HG03064 (cell line): ENCODE measurements at regions not wholly inside any gene's neighbourhood (a gene's known extent, or its start where the extent isn't known, plus 50 kb on each side); places are given as distances from the start of the nearest gene placed in this dataset.
"Not testable (repeated sequence)": the region's sequence is repeated elsewhere in the genome, so short reads cannot be mapped to it uniquely, and the experiment has no call there.

ENCODE experiments used
- ATAC-seq: cut with Tn5 transposase; IDR thresholded peaks from one replicate; pipeline ENCODE4 v1.9.1; 2021; ENCODE audit warnings: low read depth; ENCODE audit not compliant: unreplicated experiment

DNA sequence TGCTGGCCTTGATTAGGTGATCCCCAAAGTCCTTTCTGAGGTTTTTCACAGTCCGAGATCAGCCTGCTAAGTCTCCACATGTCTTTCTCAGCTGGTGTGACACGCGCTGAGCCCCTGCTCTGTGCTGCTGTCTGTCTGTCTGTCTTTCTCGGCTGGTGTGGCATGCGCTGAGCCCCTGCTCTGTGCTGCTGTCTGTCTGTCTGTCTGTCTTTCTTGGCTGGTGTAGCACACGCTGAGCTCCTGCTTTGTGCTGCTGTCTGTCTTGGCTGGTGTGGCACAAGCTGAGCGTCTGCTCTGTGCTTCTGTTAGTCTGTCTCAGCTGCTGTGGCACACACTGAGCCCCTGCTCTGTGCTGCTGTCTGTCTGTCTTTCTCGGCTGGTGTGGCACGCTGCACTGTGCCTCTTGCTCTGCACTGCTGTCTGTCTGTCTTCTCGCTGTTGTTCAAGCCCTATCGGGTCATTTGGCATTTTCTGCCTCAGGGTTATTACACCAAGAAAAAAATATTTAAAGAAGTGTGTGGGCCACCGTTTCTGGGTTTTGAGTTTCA, 217.3 kb upstream of the SHH start:
- no peak for ATAC-seq

DNA sequence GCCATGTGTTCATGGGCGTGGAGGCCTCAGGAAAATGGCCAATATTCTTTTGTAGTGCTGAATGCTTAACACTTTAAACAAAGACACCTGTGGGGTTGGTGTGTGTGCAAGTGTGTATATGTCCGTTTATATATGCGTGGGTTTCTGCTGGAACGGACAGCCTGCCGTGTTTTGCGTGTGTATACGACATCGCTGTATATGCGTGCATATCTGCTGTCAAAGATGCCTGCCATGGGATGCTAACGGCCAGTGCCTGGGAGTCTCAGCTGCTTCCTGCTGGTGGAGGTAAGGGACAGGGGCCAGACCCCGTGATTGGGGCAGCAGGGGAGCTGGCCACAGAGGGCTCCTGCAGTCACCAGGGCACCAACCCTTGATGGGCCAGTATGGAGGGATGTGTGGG, 216.3 kb upstream of the SHH start:
- ATAC-seq = no peak

DNA sequence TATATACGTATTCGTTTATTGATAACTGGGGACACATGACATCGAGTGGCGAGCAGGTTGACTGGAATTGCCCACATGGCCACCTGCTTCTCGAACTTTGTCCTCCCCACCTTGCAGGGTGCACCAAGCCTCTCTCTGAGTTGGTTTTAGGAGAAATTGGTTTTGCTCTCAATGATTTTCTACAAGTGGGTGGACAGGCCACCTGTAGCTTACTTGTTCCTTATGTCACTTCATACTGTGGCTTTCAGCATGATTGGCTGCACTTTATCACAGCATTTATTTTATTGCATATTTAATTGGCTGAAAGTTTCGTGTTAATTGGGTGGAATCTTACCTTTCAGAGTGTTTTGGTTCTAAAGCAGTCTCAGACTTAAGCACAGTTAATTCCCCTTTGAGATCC, 215.6 kb upstream of the SHH start:
- no peak for ATAC-seq

DNA sequence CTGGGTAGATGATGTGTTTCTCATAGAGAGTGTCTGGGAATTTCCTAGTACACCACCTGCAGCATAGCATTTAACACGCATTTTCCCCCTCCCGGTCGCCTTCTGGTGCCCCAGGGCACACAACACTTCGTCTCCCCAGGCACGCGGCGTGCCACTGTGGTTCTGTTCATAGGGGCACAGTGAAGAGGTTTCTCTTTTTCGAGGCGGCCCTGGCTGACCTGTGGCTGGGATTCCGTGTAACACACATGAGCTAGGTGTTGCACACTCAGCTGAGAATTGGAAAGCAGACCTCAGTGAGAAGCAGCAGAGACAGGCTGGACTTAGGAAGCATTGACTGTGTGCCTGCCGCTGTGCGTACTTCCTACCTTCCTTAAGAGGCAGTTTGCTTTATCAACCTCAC, 214.3 kb upstream of the SHH start:
- ATAC-seq = no peak

DNA sequence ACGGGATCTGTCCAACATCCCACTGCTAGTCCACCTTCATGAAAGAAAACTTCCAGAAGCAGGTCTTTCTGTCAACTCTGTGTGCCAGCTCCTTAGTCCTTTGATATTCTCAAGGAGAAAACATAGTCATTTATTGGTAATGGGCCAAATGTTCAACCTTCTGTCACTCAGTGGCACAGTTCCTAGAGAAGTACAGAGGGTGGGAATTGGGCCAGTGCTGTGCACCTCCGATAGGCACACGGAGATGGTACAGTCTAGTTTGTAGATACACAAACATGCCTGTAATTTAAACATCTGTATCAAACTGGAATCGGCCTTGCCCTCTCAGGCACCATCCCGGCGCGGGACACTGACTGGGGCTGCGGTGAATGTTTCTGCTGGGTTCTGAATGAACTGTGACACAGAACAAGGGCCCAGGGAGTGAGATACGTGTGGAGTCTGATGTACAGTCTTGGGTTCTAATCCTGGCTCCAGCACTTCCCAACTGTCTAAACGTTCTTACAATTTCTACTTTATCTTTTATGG, 213.9 kb upstream of the SHH start:
- ATAC-seq = no peak

DNA sequence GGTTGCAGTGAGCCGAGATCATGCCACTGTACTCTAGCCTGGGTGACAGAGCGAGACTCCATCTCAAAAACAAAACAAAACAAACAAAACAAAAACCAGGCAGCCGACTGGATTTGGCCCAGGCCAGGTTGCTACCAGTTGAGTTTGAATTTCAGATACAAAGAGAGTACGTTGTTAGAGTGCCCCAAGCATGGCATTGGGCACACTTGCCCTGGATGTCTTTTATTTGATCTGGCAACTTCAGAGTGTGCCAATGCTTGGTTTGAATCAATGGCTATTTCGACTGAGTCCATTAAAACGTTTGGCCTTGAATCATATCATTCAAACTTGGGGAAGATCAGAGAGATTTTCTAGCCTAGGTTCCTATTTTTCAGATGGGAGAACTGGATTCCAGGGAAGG, 213.4 kb upstream of the SHH start:
- no peak for ATAC-seq

DNA sequence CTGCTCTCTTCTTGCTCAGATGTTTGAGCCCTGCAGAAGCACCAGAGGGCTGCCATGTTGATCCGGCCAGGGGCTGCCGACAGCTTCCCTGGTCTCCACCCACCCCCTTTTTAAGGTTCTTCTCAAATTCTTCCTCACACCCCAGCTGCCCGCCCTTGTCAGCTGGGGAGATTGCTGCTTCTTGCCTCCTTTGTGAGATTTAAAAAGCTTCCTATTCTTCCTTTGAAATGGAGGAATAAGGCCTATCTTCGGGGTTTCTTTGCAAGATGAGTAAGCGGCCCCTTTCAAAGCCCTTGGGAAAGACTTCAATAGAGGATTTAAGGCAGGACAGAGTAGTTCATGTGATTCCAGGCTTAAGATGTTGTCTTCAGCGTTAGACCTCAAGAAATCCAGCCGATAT, 211.9 kb upstream of the SHH start:
- ATAC-seq = no peak

DNA sequence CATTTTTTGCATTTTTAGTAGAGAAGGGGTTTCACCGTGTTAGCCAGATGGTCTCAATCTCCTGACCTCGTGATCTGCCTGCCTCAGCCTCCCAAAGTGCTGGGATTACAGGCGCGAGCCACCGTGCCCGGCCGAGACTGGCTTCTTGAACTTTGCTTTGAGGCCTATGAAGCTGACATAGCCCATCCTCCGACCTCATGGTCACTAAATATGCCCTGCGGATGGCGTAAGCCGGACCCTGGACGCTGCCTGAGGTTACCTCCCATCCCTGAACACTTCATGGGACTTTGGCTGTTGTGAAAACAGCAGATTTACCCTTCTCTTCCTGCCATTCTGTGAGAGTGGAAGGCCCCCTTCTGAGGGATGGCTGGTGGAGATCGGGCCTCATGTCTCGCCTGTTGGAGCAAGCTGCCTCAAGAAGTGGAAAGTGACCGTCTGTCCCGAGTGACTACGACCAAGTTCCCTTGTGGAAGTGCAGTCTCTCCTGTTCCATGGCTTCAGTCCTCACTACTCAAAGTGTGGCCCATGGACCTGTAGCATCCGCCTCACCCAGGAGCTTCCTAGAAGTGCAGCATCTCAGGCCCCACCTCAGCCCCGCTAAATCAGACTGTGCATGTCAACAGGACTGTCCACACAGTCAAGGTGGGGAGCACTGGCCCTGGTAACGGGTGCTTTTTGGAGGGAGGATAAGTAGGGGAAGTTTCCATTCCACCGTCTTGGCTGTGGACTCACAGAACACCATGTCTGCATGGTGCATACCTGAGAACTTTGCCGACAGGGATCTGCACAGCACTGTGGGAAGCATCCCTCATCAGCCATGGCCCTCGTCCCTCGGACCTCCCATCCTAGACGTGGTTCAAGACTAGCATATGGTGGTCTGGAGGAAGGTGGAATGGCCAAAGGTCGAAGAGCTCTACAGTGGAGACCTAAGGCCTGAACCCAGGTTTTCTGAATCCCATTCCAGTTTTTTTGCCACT, 210.5 kb upstream of the SHH start:
- ATAC-seq = no peak

DNA sequence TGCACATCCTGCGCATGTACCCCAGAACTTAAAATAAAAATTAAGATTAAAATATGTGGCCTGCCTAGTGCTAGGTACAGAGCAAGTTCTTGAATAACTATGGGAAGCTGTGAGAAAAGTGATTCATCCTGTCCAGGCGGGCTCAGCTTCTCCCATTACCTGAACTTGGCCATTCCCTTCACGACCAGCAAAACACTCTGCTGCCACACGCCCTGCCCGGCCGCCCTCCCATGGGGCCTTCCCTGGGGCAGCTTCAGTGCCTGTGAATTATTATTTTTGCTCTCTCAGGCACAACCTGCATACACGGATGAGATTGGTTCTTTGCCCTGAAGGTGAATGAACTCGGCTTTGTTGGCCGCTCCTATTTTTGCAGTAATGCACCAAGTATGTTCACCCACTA, 209.2 kb upstream of the SHH start:
- no peak for ATAC-seq

DNA sequence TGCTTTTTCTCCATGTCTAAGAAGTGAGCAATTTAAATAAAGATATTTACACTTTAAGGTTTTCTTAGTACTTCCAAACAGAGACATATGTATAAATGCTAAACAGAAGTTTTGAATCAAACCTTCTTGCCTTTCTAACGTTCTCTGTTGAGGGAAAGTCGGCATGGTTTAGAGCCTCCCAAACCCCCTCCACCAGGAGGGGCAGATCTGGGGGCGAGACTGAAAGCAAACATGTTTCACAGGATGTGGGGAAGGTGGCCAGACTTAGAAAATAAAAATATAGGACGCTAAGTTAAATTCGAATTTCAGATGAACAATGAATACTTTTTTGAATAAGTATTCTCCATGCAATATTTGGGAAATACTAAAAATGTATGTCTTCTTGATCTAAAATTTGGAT, 208.3 kb upstream of the SHH start:
- ATAC-seq = no peak

DNA sequence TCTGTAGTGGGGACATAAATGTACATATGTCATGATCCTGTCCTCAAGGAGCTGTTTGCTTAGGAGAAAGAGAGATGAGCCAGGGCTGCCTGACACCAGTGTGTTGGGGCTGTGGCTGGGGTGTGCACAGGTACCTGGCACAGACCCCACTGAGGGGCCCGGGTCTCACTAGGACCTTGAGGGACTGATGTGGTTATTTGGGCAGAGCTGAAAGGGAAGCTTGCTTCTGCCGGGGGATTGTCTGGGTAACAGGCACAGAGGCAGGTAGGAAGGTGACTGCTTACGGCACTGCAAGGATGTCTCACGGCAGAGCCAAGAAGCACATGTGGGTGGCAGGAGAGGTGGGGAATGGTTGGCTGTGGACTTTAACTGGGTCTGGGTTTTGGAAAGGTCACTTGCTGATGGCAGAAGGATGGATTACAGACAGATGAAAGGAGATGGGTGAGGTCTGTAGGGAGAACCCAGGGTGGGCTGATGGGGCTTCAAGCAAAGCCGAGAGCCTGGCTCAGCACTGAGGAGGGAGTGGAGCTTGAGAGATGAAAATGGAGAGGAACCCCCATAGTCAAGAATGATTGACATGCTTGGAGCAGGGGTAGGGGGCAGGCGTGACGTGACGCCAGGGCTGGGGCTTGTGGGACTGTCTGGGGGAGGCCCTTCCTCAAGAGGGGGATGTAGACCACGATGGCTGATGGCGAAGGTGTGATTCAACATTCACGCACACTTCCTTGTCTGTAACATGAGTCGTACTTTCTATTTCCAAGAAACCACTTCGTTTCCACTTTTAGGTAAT, 207.7 kb upstream of the SHH start:
- no peak for ATAC-seq

DNA sequence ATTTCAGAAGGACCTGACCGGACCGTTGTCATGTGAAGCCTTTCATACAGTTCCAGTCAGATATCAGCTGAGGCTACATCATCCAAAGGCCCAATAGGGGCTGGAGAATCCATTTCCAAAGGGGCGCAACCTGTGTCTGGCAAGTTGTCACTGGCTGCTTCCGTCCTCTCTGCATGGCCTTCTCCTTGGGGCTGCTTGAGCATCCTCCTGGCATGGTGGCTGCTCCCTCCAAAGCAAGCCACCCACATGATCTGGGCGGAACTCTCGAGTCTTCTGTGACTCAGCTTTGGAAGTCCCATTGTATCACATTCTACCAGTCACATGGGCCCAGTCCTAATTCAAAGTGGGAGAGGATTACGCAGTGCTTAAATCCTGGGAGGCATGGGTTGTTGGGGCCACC, 207.0 kb upstream of the SHH start:
- no peak for ATAC-seq

DNA sequence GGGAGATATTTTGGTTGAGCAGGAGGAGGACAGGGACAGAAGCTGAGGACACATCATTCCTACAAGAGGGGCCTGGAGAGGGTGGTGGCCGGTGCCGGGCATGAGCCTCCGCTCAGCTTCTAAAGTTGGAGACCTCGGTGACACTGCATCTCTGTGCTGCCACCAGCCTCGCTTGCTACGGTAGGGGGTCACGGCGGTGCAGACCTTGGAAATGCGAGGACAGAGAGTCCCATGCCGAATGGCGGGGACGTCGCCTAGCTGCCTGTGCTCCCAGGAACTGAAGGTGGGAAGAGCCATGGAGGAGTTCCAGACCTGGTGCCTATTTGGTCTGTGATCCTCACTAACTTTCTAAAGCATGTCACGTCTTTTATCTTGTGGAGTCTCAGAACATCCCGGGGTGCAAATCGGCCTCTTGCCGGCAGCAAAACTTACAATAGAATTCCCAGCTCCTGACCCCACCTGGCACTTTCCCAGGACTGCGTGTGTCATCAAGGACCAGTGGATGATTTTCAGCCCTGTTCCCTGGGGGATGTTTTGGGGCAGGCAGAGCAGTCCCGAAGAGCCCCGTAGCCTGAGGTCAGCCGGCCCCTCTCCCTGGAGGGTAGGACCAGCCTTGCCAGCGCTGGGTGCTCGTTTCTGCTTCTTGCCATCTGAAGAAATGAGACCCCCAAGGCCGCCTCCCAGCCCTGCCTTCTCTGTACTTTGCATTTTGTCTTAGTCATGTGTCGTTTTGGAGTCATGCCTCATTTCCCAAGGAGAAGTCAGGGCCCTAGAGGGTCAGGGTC, 205.8 kb upstream of the SHH start:
- ATAC-seq = no peak

DNA sequence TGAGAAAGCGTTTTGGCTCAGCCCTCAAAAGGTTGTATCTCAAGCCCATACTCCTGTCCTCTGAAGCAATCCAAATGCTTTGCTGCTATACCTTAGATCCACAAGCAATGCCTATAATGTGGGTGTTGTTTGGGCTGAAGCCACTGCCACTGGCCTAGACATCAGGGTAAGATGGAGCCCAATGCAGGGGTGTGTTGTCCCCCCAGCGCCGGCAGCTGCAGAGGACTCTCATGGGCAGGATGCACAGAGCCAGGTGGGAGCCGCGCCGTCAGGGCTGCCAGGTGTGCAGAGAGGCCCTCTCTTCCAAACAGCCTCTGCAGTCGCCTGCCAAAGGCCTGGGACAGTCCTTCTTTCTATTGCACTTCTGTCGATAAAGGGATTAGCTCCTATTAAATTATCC, 205.2 kb upstream of the SHH start:
- ATAC-seq = no peak

DNA sequence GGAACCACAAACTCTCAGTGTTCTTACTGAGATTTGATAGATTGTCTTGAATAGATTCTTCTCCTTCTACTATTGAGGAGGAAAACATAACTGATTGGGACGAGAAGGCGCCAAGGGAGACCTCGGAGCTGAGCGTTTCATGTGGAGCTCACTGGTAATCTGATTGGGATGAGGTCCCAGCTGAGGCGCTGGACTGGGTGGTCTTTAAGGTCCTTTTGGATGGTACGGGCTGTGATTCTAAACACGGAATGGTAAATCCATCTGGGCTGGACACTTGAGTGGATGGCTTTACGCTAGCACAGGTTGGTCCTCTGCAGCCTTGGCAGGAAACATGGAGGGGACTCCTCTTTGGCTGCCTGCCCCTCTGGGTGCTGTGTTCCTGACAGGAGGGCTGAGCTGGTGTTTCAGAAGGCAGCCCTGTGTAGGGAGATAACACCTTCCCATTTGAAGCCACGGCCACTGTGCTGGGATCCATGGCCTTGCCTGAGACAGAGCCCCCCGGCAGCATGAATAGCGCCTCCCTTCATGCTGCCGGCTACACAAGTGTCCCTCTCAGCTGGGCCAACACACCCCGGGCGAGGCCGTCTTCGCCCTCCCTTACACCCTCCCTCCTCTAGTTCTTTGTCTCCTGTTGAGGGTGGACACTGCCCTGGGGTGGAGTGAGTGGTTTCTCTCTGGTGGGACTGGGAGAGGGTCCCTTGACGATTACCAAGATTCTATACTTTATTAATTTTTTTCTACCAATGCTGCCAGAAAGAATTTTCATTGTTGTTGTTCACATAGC, 203.2 kb upstream of the SHH start:
- ATAC-seq = no peak

DNA sequence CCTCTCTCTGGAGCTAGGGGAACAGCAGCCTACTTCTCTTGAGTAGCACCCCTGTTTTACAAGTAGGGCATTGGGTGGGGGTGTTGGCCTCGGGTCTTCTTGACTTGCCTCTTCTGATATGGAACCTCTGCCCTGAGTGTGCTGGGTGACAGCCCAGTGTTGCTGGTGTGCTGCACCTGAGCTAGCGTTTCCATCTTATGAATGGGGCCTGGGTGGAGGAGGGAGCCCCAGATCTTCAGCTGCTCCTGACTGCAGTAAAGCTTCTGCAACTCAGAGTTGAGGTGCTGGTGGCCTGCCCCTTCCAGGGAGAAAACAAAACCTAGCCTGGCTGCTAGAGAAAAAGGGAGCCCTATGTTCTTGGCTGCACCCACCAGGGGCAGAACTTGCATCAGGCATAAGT, 202.5 kb upstream of the SHH start:
- ATAC-seq = no peak

DNA sequence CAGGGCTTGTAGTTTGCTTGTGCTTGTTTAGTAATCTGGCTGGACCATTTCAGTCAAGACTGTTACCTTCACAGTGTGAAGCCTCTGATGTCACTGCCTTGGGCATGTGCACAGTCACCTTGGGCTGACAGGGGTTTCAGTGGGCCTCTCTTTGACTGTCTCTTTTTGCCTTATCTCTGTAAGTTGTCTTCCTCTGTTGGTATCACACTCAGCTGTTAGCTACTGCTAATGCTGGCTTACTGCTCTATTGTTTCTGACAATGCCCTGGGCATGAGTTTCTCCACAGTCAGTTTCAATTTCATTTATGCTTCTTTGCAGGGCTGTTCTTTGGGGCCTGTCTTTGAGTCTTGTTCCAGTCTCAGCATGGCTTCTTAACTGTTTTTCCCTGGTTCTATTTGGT, 201.9 kb upstream of the SHH start:
- no peak for ATAC-seq

DNA sequence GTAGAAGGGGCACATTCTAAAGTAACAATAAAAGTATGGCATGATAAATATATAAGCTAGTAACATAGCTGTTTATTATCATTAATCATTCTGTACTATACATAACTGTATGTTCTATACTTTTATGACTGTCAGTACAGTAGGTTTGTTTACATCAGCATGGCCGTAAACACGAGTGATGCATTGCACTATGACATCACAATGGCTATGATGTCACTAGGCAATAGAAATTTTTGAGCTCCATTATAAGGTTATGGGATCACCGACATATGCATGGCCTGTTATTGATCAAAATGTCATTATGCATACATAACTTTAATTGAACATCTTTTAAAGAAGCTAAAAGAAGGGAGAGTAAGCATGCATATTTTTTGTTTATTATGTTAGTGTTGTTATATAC, 200.1 kb upstream of the SHH start:
- no peak for ATAC-seq

DNA sequence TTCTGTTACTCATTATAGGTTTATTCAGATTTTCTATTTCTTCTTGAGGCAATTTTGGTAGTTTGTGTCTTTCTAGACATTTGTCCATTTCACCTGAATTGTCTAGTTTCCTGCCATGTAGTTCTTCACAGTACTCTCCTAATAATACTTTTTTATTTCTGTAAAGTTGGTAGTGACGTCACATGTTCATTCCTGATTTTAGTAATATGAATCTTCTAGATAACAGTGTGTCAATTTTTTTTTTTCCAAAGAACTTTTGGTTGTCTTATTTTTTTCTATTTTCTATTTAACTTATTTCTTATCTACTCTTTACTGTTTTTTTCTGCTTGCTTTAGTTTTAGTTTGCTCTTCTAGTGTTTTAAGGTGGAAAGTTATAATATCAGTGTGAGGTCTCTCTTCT, 197.3 kb upstream of the SHH start:
- no peak for ATAC-seq

DNA sequence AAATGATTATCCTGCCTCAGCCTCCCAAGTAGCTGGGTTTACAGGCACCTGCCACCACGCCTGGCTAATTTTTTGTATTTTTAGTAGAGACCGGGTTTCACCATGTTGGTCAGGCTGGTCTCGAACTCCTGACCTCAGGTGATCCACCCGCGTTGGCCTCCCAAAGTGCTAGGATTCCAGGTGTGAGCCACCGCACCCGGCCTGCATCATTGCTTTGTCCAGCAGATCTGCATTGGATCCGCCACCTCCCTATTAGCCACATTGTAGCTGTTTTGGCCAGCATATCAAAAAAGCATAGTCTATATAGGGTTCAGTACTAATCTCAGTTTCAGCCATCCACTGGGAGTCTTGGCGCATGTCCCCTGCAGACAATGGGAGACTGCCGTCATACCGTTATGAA, 194.6 kb upstream of the SHH start:
- not testable (repeated sequence) for ATAC-seq
